ENCODE measurements at regions not wholly inside any gene's neighbourhood (a gene's known extent, or its start where the extent isn't known, plus 50 kb on each side); places are given as distances from the start of the nearest gene placed in this dataset.
A peak's percentile ranks its signal among the peaks of the same experiment; 100 is the strongest.
"Not testable (repeated sequence)": the region's sequence is repeated elsewhere in the genome, so short reads cannot be mapped to it uniquely, and the experiment has no call there.

DNA sequence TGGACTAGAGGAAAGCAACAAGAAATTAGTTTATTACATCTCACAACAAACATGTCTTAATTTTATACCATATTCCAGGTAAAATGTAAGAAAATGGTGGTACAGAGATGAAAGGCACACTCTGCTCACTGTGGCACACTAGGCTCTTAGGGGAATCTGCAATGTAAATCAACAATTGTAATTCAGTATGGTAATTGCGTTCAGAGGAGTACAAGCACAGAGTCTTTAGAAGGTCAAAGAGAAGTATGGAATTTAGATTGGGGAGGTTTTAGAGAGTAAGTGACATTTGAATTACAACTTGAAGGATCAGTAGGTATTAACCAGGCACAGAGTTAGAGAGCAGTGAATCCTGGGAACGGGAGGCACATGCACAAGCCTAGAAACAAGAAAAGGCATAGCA, 694.0 kb upstream of the USP15 start:
- BruUV-seq (replicated peaks) = no TSS peak
- intact Hi-C loops (cut with micrococcal nuclease) = no loop called here
- Mint-ChIP-seq H3K27ac (ENCODE audit: low read depth, unreplicated experiment) (no peak overlapping the region), H3K9me3 (ENCODE audit: unreplicated experiment) (no peaks in the 10 kb centered on the region), H3K4me3 (ENCODE audit: unreplicated experiment) (no peak overlapping the region), H3K4me1 (ENCODE audit: insufficient read depth, unreplicated experiment) (peaks cover 6% of the 10 kb centered on the region), H3K27me3 (ENCODE audit: insufficient read depth, unreplicated experiment) (no peaks in the 10 kb centered on the region), H3K36me3 (ENCODE audit: insufficient read depth, unreplicated experiment) (no peaks in the 10 kb centered on the region)
- DNase-seq (ENCODE audit: unreplicated experiment) = no peak
- ChIA-PET POLR2A (no interaction called here), CTCF (no interaction called here)
- TF ChIP-seq, protein P1, sequence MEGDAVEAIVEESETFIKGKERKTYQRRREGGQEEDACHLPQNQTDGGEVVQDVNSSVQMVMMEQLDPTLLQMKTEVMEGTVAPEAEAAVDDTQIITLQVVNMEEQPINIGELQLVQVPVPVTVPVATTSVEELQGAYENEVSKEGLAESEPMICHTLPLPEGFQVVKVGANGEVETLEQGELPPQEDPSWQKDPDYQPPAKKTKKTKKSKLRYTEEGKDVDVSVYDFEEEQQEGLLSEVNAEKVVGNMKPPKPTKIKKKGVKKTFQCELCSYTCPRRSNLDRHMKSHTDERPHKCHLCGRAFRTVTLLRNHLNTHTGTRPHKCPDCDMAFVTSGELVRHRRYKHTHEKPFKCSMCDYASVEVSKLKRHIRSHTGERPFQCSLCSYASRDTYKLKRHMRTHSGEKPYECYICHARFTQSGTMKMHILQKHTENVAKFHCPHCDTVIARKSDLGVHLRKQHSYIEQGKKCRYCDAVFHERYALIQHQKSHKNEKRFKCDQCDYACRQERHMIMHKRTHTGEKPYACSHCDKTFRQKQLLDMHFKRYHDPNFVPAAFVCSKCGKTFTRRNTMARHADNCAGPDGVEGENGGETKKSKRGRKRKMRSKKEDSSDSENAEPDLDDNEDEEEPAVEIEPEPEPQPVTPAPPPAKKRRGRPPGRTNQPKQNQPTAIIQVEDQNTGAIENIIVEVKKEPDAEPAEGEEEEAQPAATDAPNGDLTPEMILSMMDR (IDR thresholded peaks at IDR 0.05; ENCODE audit: unreplicated experiment) = no peak

DNA sequence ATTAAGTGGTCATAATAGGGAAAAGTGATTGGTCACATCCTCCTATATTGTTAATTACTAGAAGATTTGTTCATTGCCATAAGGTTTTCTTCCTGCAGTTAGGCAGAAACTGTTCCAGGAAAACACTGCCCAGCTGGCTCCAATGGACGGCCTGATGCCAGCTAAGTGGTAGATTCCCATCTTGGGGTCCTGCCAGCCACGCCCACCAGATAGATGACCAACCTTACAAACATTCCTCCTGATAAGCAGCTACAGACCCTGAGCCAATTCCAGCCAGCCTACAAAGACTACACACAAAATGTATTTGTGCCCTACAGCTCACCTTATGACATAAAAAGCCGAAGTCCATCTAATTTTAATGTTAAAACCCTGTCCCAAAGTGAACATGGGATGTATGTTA, 685.9 kb upstream of the USP15 start:
- H3K4me1 Mint-ChIP-seq (ENCODE audit: insufficient read depth, unreplicated experiment) = no peaks in the 10 kb centered on the region
- H3K4me3 Mint-ChIP-seq (ENCODE audit: unreplicated experiment) = no peak overlapping the region
- ChIA-PET POLR2A (no interaction called here), CTCF (no interaction called here)
- H3K27ac Mint-ChIP-seq (ENCODE audit: low read depth, unreplicated experiment) = no peak overlapping the region
- H3K27me3 Mint-ChIP-seq (ENCODE audit: insufficient read depth, unreplicated experiment) = no peaks in the 10 kb centered on the region
- TF ChIP-seq, protein P1 (IDR thresholded peaks at IDR 0.05; ENCODE audit: unreplicated experiment) = no peak
- DNase-seq (ENCODE audit: unreplicated experiment) = no peak
- H3K9me3 Mint-ChIP-seq (ENCODE audit: unreplicated experiment) = no peaks in the 10 kb centered on the region
- no TSS peak for BruUV-seq (replicated peaks)
- H3K36me3 Mint-ChIP-seq (ENCODE audit: insufficient read depth, unreplicated experiment) = no peaks in the 10 kb centered on the region
- intact Hi-C loops (cut with micrococcal nuclease) = no loop called here

DNA sequence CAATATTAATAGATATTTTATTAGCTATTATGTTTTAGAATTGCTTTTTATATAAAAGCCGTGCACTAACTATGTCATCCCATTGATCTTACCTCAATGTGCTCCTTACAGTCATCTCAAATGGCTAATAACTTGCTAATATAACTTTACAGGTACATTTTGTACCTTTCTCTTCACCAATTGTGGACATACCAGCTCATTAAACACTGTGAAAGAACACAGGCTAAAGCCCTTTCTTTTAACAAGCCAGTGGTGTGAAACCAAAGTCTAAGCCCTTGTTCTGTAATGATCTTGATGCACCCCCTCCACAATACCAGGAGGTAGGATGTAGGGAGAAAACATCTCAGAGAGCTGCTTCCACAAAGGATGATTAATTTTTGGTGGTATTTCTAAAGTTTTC, 675.3 kb upstream of the USP15 start:
- Mint-ChIP-seq H3K27me3 (ENCODE audit: insufficient read depth, unreplicated experiment) (no peaks in the 10 kb centered on the region), H3K9me3 (ENCODE audit: unreplicated experiment) (peaks cover 18% of the 10 kb centered on the region), H3K27ac (ENCODE audit: low read depth, unreplicated experiment) (no peak overlapping the region), H3K4me3 (ENCODE audit: unreplicated experiment) (no peak overlapping the region), H3K4me1 (ENCODE audit: insufficient read depth, unreplicated experiment) (no peaks in the 10 kb centered on the region), H3K36me3 (ENCODE audit: insufficient read depth, unreplicated experiment) (no peaks in the 10 kb centered on the region)
- DNase-seq (ENCODE audit: unreplicated experiment) = no peak
- TF ChIP-seq, protein P1 (IDR thresholded peaks at IDR 0.05; ENCODE audit: unreplicated experiment) = no peak
- ChIA-PET POLR2A (no interaction called here), CTCF (no interaction called here)
- no TSS peak for BruUV-seq (replicated peaks)
- intact Hi-C loops (cut with micrococcal nuclease) = no loop called here

DNA sequence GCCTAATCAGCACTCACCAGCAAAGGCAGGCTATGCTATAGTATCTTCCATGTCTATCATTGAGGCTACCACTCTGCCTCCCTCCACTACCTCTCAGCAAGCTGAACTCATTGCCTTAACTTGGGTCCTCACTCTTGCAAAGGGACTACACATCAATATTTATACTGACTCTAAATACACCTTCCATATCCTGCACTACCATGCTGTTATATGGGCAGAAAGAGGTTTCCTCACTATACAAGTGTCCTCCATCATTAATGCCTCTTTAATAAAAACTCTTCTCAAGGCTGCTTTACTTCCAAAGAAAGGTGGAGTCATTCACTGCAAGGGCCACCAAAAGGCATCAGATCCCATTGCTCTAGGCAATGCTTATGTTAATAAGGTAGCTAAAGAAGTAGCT, 669.3 kb upstream of the USP15 start:
- H3K4me1 Mint-ChIP-seq (ENCODE audit: insufficient read depth, unreplicated experiment); H3K27me3 Mint-ChIP-seq (ENCODE audit: insufficient read depth, unreplicated experiment); POLR2A ChIA-PET; CTCF ChIA-PET; H3K4me3 Mint-ChIP-seq (ENCODE audit: unreplicated experiment); H3K27ac Mint-ChIP-seq (ENCODE audit: low read depth, unreplicated experiment); H3K36me3 Mint-ChIP-seq (ENCODE audit: insufficient read depth, unreplicated experiment); BruUV-seq (replicated peaks); intact Hi-C loops (cut with micrococcal nuclease): not testable (repeated sequence)
- peaks cover 41% of the 10 kb centered on the region for H3K9me3 Mint-ChIP-seq (ENCODE audit: unreplicated experiment)
- DNase-seq (ENCODE audit: unreplicated experiment) = peak; percentile 8

DNA sequence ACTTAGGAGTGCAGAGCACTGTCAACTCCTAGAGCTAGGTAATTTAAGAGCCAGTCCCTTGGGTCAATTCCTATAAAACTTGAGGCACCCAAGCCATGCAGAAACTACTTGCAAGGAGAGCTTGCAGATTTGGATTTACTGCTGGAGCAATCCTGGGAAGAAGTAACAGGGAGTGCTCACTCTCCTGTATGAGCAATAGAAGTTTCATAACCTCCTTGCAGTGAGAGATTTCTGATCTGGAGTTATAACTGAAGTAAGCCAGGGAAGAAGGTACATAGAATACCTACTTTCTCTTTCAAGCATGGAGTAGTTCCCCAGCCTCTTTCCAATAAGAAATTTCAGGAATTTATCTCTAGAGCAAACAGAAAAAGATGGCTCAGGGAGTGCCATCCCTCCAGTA, 650.1 kb upstream of the USP15 start:
- intact Hi-C loops (cut with micrococcal nuclease) = no loop called here
- CTCF ChIA-PET = no interaction called here
- H3K9me3 Mint-ChIP-seq (ENCODE audit: unreplicated experiment) = peaks cover 3% of the 10 kb centered on the region
- no peak for DNase-seq (ENCODE audit: unreplicated experiment)
- H3K36me3 Mint-ChIP-seq (ENCODE audit: insufficient read depth, unreplicated experiment) = no peaks in the 10 kb centered on the region
- H3K4me1 Mint-ChIP-seq (ENCODE audit: insufficient read depth, unreplicated experiment) = no peaks in the 10 kb centered on the region
- POLR2A ChIA-PET = interaction anchor here (0.6 kb wide), 3 partner anchors 58 to 1273 kb away, joined by 3 to 4 read pairs (median 3); no protein-coding TSS in a partner anchor
- H3K4me3 Mint-ChIP-seq (ENCODE audit: unreplicated experiment) = no peak overlapping the region
- no TSS peak for BruUV-seq (replicated peaks)
- H3K27me3 Mint-ChIP-seq (ENCODE audit: insufficient read depth, unreplicated experiment) = no peaks in the 10 kb centered on the region
- TF ChIP-seq, protein P1 (IDR thresholded peaks at IDR 0.05; ENCODE audit: unreplicated experiment) = no peak
- H3K27ac Mint-ChIP-seq (ENCODE audit: low read depth, unreplicated experiment) = no peak overlapping the region

Data from MCF 10A (cell line).